Activated T-cell treated with anti-CD3 and anti-CD28 coated beads, Interleukin-2, amount 50 U/mL, for 24 hours (primary cell): ENCODE measurements at regions not wholly inside any gene's neighbourhood (a gene's known extent, or its start where the extent isn't known, plus 50 kb on each side); places are given as distances from the start of the nearest gene placed in this dataset.

Source experiments
- DNase-seq: peaks from one replicate; pipeline ENCODE4 v3.0.0-alpha.2; 2020
- H3K27ac Mint-ChIP-seq: 2 replicates; pipeline ENCODE4 v1.8.0; 2020; ENCODE audit warnings: mild to moderate bottlenecking, mixed read lengths
- H3K27me3 Mint-ChIP-seq: 2 replicates; pipeline ENCODE4 v1.8.0; 2020; ENCODE audit warnings: mixed read lengths
- H3K36me3 Mint-ChIP-seq: 2 replicates; pipeline ENCODE4 v1.8.0; 2020; ENCODE audit warnings: low read depth, mixed read lengths
- H3K4me1 Mint-ChIP-seq: 2 replicates; pipeline ENCODE4 v1.8.0; 2020; ENCODE audit warnings: low read depth, mixed read lengths
- H3K4me3 Mint-ChIP-seq: 2 replicates; pipeline ENCODE4 v1.8.0; 2020; ENCODE audit warnings: mild to moderate bottlenecking, moderate library complexity, mixed read lengths
- H3K9me3 Mint-ChIP-seq: 2 replicates; pipeline ENCODE4 v1.8.0; 2020; ENCODE audit warnings: mixed read lengths

GRCh38 chr12:97943359-97943758 lies 480.8 kb downstream of the RMST start:
- H3K4me3 Mint-ChIP-seq, result no peak overlapping the region
- no peak overlapping the region for H3K27ac Mint-ChIP-seq
- no peaks in the 10 kb centered on the region for H3K4me1 Mint-ChIP-seq
- peaks cover 4% of the 10 kb centered on the region for H3K9me3 Mint-ChIP-seq
- no peak for DNase-seq
- H3K36me3 Mint-ChIP-seq, result no peaks in the 10 kb centered on the region
- H3K27me3 Mint-ChIP-seq, result no peaks in the 10 kb centered on the region

DNA sequence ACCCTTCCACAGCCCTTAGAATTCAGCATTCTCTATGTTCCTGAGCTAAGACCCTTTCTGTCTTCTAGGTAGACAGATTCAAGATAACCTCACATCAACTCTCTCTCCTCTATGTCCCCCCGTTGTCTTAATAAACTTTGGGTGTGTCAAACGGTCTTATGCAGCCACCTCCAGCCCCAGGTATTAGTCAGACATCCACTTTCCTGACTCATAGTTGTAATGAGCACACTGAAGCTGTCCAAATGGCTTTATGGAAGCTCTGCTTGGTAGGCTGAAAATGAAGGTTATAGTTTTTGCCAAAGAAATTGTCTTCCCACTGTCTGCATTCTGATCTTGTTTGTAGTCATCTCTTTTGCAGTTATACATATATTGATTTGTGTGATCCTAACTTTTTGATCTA lies 482.0 kb downstream of the RMST start:
- Mint-ChIP-seq H3K27me3 (no peaks in the 10 kb centered on the region), H3K27ac (no peak overlapping the region), H3K4me1 (no peaks in the 10 kb centered on the region), H3K4me3 (no peak overlapping the region), H3K9me3 (peaks cover 4% of the 10 kb centered on the region), H3K36me3 (no peaks in the 10 kb centered on the region)
- no peak for DNase-seq

DNA sequence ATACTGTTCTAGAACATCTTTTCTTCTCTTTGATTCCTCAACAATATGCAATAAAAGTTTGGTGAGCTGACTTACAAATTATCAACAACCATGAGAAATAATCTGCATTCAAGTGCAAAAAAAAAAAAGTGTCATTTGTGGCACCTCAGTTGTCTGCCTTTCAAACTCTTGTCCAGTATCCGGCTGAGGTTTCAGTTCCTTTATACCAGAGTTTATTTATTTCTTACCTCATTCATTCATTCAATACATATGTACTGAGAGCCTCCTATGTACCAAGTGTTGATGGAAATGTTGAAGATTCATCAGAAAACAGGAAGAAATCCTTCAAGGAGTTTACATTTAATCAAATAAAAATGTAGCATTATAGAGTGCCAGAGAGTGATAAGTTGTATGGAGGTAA lies 484.1 kb downstream of the RMST start:
- H3K36me3 Mint-ChIP-seq, result no peaks in the 10 kb centered on the region
- peaks cover 4% of the 10 kb centered on the region for H3K9me3 Mint-ChIP-seq
- no peak overlapping the region for H3K4me3 Mint-ChIP-seq
- no peaks in the 10 kb centered on the region for H3K27me3 Mint-ChIP-seq
- no peak overlapping the region for H3K27ac Mint-ChIP-seq
- no peak for DNase-seq
- no peaks in the 10 kb centered on the region for H3K4me1 Mint-ChIP-seq

- no peak for DNase-seq
- H3K4me1 Mint-ChIP-seq, result no peaks in the 10 kb centered on the region
- no peak overlapping the region for H3K4me3 Mint-ChIP-seq
- no peaks in the 10 kb centered on the region for H3K36me3 Mint-ChIP-seq
- peaks cover 4% of the 10 kb centered on the region for H3K9me3 Mint-ChIP-seq
- H3K27ac Mint-ChIP-seq, result no peak overlapping the region
- H3K27me3 Mint-ChIP-seq, result no peaks in the 10 kb centered on the region
Observed at GRCh38 chr12:97948591-97948990, 486.0 kb downstream of the RMST start.

GRCh38 chr12:97951239-97951638 lies 488.6 kb downstream of the RMST start:
- Mint-ChIP-seq H3K4me3 (no peak overlapping the region), H3K4me1 (no peaks in the 10 kb centered on the region), H3K27me3 (no peaks in the 10 kb centered on the region), H3K36me3 (no peaks in the 10 kb centered on the region), H3K27ac (no peak overlapping the region), H3K9me3 (peaks cover 6% of the 10 kb centered on the region)
- no peak for DNase-seq

- no peaks in the 10 kb centered on the region for H3K36me3 Mint-ChIP-seq
- no peak overlapping the region for H3K4me3 Mint-ChIP-seq
- no peak overlapping the region for H3K27ac Mint-ChIP-seq
- no peaks in the 10 kb centered on the region for H3K4me1 Mint-ChIP-seq
- no peak for DNase-seq
- H3K27me3 Mint-ChIP-seq, result no peaks in the 10 kb centered on the region
- H3K9me3 Mint-ChIP-seq, result peaks cover 10% of the 10 kb centered on the region
Observed at GRCh38 chr12:97951717-97952116, 489.1 kb downstream of the RMST start.

DNA sequence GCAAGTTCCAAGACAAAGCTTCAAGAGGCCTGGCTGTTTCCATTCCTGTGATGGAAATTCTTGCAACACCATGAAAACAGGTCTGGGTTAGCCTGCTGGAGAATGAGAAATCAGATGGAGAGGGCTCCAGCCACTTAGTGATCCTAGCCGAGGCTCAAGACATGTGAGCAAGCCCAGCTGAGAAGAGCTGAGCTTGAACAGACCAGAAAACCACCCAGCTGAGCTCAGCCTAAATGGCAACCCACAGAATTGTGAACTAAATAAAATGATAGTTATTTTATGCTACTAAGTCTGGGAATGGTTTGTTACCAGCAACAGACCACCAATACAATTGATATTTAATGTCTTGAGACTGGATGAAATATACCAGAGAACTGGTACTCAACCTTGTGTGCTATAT lies 494.5 kb downstream of the RMST start:
- Mint-ChIP-seq H3K9me3 (peaks cover 8% of the 10 kb centered on the region), H3K27ac (no peak overlapping the region), H3K27me3 (no peaks in the 10 kb centered on the region), H3K36me3 (no peaks in the 10 kb centered on the region), H3K4me1 (no peaks in the 10 kb centered on the region), H3K4me3 (no peak overlapping the region)
- DNase-seq, result no peak

DNA sequence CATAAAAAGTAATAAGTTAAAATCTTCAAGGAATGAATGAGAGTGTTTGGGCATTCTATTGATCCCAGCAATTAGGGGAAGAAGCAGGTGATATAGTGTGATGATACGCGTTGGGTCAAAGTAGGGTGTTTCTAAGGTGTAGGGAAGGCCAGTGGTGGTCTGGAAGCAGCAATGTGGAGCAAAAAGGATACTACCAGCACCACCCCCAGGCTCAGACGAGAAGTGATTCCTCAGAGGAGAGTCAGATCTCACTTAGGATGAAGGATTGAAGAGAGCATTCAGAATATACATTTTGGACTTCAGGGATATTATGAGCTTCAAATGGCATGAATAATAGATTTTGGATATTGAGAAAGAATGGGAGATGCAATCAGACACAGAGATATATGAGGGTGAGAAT lies 497.6 kb downstream of the RMST start:
- H3K36me3 Mint-ChIP-seq, result no peaks in the 10 kb centered on the region
- peaks cover 8% of the 10 kb centered on the region for H3K9me3 Mint-ChIP-seq
- no peak overlapping the region for H3K27ac Mint-ChIP-seq
- H3K4me1 Mint-ChIP-seq, result no peaks in the 10 kb centered on the region
- DNase-seq, result no peak
- H3K27me3 Mint-ChIP-seq, result no peaks in the 10 kb centered on the region
- no peak overlapping the region for H3K4me3 Mint-ChIP-seq

- H3K36me3 Mint-ChIP-seq, result no peaks in the 10 kb centered on the region
- no peak overlapping the region for H3K27ac Mint-ChIP-seq
- H3K27me3 Mint-ChIP-seq, result no peaks in the 10 kb centered on the region
- H3K4me1 Mint-ChIP-seq, result no peaks in the 10 kb centered on the region
- peaks cover 8% of the 10 kb centered on the region for H3K9me3 Mint-ChIP-seq
- no peak for DNase-seq
- no peak overlapping the region for H3K4me3 Mint-ChIP-seq
Observed at GRCh38 chr12:97960741-97961608, 498.4 kb downstream of the RMST start.

GRCh38 chr12:97967831-97968230 lies 505.2 kb downstream of the RMST start:
- H3K4me3 Mint-ChIP-seq, result no peak overlapping the region
- H3K27me3 Mint-ChIP-seq, result peaks cover 3% of the 10 kb centered on the region
- DNase-seq, result no peak
- no peaks in the 10 kb centered on the region for H3K4me1 Mint-ChIP-seq
- H3K36me3 Mint-ChIP-seq, result no peaks in the 10 kb centered on the region
- H3K9me3 Mint-ChIP-seq, result no peaks in the 10 kb centered on the region
- no peak overlapping the region for H3K27ac Mint-ChIP-seq

DNA sequence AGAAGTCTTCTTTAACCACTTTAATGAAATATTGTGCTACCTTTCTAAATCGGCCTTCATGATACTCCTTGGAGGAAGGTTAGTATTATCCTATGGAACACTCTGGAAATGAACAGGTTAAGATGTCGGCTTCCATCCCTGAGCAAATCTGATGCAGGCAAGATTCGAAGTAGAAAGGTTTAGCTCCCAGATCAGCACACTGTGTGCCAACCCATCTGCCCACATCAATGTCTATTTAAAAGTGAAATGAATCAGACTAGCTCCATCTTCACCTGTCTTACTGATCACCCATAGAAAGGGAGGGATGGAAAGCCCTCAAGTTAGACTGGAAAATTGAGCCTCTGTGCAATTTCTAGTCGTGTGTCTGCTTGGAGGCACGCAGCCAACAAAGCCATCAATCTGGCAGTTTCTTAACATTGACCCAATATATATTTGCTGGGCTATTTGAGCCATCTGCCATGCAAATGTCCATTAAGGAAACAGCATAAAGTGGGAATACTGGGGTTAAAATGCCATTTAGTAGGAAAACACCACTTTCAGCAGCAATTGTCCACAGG lies 506.1 kb downstream of the RMST start:
- peaks cover 3% of the 10 kb centered on the region for H3K27me3 Mint-ChIP-seq

GRCh38 chr12:97977870-97978405 lies 515.3 kb downstream of the RMST start:
- no peaks in the 10 kb centered on the region for H3K9me3 Mint-ChIP-seq
- peaks cover 5% of the 10 kb centered on the region for H3K27me3 Mint-ChIP-seq
- no peak for DNase-seq
- no peak overlapping the region for H3K4me3 Mint-ChIP-seq
- H3K27ac Mint-ChIP-seq, result no peak overlapping the region
- H3K4me1 Mint-ChIP-seq, result no peaks in the 10 kb centered on the region
- no peaks in the 10 kb centered on the region for H3K36me3 Mint-ChIP-seq

More for the DNA sequence above, 506.1 kb downstream of the RMST start:
- DNase-seq, result no peak
- no peaks in the 10 kb centered on the region for H3K9me3 Mint-ChIP-seq
- H3K27ac Mint-ChIP-seq, result no peak overlapping the region
- no peaks in the 10 kb centered on the region for H3K36me3 Mint-ChIP-seq
- H3K4me1 Mint-ChIP-seq, result no peaks in the 10 kb centered on the region
- H3K4me3 Mint-ChIP-seq, result no peak overlapping the region

- H3K4me3 Mint-ChIP-seq, result no peak overlapping the region
- H3K4me1 Mint-ChIP-seq, result no peaks in the 10 kb centered on the region
- no peak overlapping the region for H3K27ac Mint-ChIP-seq
Observed at GRCh38 chr12:97982684-97983083, 520.1 kb downstream of the RMST start.

DNA sequence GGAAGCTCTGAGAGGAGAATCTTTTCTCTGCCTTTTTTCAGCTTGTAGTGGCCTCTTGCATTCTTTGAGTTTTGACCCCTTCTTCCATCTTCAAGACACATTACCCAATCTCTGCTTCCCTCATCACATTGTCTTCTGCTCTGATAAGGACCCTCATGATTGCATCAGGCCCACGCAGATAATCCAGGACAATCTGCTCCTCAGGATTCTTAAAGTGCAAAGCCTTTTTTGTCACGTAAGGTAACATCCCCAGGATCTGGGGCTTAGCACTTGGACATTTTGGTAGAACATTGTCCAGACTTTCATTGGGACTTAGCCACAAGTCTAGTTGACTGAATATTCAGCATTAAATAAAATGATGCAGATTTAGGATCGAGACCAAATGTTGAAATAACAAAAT lies 521.2 kb downstream of the RMST start:
- H3K4me1 Mint-ChIP-seq, result no peaks in the 10 kb centered on the region
- no peaks in the 10 kb centered on the region for H3K27me3 Mint-ChIP-seq
- no peak for DNase-seq
- H3K36me3 Mint-ChIP-seq, result no peaks in the 10 kb centered on the region
- H3K9me3 Mint-ChIP-seq, result peaks cover 2% of the 10 kb centered on the region
- H3K4me3 Mint-ChIP-seq, result no peak overlapping the region
- no peak overlapping the region for H3K27ac Mint-ChIP-seq

More at GRCh38 chr12:97982684-97983083, 520.1 kb downstream of the RMST start:
- peaks cover 1% of the 10 kb centered on the region for H3K9me3 Mint-ChIP-seq
- DNase-seq, result no peak
- no peaks in the 10 kb centered on the region for H3K27me3 Mint-ChIP-seq
- no peaks in the 10 kb centered on the region for H3K36me3 Mint-ChIP-seq

DNA sequence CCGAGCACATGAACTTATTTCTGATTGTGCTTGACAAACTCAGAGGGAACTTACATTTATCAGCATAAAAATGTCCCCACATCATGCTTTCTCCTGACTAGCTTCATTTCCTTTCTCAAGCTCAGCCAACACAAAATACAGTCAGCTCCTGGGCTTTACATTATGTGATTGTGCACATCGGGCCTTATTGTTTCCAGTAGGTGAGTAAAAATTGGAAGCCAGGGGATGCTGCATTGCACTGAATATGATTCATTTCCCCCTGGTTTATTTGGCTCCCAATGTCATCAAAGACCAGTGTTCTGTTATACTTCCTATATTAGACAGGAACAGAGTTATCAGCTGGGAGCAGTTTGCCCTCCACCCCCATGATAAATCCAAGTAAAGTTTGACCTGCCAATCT lies 521.8 kb downstream of the RMST start:
- Mint-ChIP-seq H3K4me1 (no peaks in the 10 kb centered on the region), H3K36me3 (no peaks in the 10 kb centered on the region), H3K4me3 (no peak overlapping the region), H3K27ac (no peak overlapping the region), H3K9me3 (peaks cover 2% of the 10 kb centered on the region), H3K27me3 (no peaks in the 10 kb centered on the region)
- DNase-seq, result no peak
